GM19193 (cell line): ENCODE measurements at regions not wholly inside any gene's neighbourhood (a gene's known extent, or its start where the extent isn't known, plus 50 kb on each side); places are given as distances from the start of the nearest gene placed in this dataset.

ENCODE experiments used
- POLR2A ChIP-seq: IDR thresholded peaks from 4 replicates; pipeline ENCODE4 v1.6.1; 2011; ENCODE audit not compliant: insufficient read depth, insufficient read length; ENCODE audit errors: extremely low read depth

DNA sequence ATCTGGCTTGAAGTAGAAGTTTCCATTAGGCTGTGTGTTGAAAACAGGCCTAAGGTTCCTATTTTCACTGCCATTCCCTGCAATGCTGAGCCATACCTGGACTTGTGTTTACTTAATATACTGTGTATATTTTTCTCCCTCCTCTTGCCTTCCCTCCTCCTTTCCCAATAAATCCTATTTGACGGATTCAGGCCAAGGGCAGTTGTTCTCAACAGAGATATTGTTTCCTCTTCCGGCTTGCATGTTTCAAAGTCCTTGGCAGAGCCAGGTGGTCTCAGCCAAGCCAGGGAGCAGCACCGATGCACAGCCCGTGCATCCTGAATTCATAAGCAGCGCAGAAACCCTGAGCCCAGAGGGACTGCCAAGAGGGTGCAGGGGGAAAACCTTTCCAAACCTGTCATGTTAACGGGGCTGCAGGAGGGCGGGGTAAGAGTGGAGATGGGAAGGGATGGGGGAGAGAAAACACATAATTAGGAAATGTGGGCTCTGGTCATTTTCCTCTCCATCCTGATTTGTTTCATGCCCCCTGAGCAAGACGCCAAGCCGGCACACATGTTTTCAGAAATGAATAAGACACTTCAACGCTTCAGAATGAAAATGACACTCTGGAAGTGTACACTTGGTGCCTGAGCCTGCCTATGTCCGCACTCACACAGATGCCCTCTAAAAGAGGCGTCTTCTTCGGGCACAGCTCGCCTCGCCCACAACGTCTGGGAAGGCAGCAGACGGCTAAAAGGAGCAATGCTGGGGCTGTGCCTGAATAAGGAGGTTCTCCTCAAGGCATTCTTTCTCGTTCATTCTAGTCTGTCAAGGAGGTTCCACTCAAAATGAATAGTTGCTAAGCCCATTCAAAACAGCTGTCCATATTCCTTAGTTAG lies 149.3 kb upstream of the UBL3 start:
- TF ChIP-seq POLR2A, result no peak

DNA sequence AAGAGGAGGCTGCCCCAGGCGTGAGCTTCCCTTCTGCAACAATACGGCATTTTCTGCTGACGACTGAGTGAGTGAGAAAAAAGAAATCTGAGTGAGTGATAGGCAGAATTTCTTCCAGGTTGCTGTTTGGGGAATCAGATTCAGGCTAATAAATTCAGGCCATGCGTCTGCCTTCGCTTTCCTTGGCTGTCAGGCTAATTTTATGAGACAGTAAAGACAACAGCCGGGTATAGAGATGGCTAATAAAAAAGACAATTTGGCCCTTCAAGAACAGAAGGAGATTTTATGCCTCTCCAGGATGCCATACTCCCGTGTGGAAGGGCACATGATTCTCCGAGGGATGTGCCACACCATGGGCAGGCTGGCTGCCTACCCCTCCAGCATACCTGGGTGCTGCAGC lies 145.9 kb upstream of the UBL3 start:
- TF ChIP-seq POLR2A, result no peak

DNA sequence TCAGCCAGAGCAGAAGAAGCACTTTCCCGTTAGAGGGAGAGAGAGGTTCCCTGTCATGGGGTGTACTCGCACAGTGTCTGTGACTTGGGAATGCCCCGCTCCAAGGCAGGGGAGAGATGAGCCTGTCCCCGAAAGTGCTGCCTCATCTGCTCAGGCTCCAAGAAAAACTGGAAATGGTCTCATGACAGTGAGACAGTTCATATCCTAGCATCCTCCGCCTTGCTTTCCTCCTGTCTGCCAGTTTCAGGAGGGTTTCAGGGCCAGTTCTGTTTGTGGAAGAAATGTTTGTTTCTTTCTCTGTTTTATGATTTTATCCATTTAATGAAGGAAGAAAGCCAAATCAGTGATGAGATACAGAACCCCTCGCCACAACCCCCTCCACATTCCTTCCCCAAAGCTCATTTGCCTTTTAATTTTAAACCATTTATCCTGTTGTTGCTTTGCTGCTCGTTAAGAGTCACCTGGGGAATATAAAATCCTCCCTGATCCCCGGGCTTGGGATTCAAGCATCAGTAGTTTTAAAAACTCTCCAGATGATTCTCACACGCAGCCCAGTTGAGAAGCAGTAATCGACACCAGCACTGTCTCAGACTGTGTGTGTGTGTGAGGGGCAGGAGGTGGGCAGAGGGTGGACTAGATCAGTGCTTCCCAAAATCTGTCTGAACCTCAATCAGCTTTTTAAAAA lies 144.6 kb upstream of the UBL3 start:
- no peak for TF ChIP-seq POLR2A

DNA sequence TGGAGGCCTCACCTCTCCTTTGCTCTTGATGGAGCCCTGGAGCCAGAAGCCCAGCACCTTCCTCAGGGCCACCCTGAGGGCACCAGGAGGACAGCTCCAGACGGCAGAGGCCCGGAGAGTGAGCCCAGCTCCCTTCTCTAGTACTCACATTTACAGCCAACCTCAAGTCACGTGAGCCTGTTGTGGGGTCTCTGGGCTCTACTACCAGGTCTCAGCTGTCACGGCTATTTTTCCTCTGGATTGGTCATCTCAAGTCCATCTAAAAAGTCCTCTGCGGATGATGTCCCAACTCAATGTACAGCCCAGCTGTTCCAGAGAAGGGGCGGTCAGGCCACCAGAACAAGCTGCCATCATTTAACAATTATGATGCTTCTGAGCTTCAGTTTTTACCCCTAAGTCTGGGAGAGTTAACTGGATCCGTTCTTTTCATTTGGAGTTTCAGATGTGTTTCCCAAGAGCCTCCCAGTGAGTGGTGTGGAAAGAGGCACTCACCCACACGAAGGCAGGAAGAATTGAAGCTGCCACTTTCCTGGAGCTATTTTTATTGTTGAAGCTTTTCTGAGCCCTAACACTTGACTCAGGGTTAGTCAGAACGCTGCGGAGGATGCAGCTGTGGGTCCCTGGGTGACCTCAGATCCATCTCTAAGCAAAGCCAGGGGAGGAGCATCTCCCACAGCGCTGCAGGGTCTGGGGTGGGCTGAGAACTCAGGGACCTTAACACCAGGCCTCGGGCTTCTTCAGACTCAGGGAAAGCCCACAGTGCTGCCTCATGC lies 143.5 kb upstream of the UBL3 start:
- no peak for TF ChIP-seq POLR2A

DNA sequence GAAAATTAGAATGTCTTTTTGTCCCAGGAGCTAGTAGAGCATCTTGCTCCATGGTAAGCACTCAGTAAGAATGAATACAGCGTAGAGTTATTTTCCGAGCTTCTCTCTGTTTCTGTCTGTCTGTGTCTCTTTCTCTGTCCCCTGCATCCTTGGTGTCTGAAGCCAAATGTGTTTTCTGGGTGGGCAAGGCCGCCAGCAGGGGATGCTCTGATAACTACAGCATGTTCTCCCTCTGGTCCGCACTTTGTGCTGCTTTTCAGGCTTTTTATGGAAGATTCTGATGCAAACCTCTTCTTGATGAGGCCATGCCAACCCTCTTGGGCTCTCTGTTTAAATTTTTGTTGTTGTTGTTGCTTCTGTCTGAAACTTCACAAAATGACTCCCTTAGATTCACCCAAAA lies 142.8 kb upstream of the UBL3 start:
- no peak for TF ChIP-seq POLR2A

DNA sequence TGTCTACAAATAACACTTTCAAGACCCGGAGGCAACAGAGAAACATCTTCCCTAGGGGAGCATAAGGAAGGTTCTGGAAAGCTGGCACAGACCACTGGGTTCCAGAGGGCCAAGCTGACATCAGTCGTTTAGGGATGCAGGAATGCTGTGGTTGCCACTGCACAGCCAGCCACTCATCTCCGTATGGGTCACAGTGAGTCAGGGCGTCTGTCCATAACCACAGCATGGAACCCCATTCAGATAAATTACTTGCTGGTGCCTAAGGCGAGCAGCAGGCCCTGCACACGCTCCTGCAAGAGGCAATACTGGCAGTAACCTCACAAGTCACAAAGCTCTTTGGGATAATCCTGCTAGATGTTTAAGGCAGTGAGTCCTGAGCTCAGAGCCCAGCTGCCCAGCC lies 140.9 kb upstream of the UBL3 start:
- no peak for TF ChIP-seq POLR2A

DNA sequence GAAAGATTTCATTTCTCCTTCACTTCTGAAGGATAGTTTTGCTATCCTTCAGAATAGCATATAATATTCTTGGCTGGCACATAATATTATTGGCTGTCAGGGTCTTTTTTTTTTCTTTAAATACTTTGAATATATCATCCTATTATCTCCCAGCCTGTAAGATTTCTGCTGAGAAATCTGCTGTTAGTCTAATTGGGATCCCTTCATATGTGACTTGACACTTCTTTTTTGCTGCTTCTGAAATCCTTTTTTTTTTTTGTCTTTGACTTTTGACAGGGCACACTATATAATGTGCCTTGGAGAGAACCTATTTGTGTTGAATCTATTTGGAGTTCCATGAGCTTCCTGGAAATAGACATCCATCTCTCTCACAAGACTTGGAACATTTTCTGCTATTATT lies 136.9 kb upstream of the UBL3 start:
- TF ChIP-seq POLR2A, result no peak

DNA sequence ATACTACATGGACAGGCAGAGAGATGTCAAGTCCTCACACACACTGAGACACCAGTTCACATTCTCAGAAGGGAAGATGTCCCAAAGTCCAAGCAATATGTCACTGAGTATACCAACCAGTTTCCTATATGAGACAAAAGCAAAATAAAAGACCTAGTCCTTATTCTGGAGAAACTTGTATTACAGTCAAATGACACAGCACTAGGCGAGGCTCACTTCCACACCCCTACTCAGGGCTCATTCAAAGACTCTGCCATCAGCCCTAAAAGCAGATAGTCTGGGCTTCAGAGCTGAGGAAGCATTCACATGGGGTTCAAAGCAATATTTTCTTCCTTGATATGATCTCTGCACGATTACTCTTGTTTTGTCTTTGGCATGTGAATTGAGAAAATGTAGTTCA lies 129.9 kb upstream of the UBL3 start:
- no peak for TF ChIP-seq POLR2A

DNA sequence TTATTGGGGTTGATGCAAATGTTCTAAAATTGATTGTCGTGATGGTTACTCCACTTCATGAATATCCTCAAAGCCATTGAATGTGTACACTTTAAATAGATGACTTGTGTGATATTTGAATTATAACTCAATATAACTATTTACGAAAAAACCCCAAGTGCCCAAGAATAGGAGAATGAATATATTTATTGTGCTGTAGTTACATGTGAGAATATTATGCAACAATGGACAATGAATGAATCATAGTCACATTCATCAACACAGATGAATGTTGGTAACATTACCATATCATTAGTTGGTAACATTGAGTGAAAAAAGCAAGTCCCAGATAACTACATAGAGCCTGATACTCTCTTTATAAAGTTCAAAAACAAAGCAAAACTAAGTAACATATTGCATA lies 127.8 kb upstream of the UBL3 start:
- no peak for TF ChIP-seq POLR2A

DNA sequence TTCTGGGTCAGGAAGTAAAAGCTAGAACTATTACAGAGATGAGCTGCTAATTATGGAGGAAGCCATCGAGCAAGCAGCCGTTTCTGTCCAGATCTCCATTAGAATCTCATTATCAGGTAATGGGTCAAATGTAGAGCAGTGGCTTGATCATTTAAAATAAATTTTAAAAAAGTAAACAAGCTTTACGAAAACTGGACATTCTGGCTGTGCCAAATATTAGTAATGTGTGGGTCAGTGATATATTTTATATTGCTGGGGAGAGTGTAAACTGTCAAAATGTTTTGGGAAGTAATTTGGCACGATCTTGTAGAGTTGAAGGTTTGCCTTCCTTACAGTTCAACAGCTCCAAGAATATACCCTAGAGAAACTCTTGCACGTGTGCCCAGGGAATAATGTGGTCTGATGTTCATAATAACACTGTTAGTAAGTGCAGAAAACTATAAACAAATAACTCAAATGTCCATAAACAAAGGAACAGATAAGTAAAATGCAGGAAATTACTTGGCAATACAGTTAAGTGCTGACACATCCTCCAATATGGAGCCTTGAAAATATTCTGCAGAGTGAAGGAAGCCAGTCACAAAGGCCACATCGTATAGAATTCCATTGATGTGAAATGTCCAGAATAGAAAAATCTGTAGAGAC lies 127.2 kb upstream of the UBL3 start:
- TF ChIP-seq POLR2A, result no peak

DNA sequence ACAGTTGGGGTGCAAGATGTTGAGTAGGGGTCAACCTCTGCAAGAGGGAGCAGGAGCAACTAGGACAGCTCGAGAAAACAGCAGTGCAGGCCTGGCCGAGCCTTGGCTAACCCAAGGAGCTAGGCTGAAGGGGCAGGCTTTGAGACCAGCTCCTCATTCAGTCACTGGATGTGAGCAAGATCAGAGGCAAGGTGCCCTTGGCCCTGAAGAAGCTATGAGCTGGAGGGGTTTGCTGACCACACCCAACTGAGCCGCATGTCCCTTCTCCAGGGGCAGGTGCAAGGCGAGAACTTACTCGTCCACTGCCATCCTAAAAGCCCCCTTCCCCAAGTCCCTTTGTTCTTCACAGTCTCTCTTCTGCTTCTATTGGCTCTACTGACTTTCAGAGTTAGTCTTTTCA lies 126.1 kb upstream of the UBL3 start:
- no peak for TF ChIP-seq POLR2A

DNA sequence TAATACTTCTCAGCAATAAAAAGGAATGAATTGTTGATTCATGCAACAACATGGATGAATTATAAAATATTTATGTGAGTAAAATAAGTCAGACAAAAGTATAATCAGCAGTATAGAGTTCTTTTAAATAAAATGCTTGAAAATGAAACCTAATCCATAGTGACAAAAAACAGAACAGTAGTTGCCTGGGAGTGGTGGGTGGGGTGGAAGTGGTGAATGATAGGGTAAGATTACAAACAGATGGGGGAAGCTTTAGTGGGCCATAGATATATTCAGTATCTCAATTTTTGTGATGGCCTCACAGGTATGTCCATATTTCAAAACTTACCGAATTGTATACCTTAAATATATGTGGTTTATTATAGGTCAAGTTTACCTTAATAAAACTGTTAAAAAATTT lies 124.9 kb upstream of the UBL3 start:
- TF ChIP-seq POLR2A, result no peak

DNA sequence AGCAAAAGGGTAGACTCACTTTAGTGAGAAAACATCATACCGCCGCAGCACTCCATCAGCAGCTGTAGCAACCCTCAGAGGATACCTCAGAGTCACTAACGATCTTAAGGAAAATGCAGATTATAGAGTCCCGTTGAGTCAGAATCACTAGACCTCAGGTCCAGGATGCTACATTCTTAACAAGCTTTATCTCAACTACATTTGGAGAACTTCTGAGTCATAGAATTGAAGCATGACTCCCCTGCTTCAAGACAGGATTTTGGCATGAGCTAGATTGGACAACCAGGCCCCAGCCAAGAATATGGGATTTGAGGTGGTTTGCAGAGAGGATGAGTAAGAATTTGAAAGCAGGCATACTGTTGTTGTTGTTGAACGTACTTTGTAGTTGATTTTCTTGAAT lies 118.9 kb upstream of the UBL3 start:
- TF ChIP-seq POLR2A, result no peak

DNA sequence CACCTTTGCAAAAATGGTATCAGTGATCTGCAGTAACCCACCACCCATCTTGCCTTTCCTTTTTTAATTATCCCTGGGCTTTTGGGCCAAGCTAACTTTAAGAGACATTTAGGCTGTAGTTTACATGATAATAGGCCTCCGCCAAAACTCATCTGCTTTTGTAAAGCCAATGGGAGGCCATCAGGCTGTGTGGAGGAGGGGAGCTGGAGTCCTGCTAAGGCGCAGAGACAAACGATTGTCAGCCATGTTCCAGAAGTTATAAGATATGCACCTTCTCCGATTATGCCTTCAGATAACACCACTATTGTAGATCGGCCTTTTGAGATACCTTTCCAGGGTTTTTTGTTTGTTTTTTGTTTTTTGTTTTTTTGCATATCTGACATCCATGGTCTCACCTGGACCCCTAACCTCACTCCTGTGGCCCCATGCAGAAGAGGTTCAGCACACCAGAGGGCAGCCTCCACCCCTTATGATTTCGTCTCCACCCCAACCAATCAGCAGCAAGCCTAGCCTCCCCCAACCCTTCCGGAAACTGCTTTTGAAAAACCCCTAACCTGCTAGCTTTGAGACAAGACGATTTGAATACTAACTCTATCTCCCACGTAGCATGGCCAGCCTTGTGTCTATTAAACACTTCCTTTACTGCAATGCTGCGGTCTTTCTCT lies 113.9 kb upstream of the UBL3 start:
- no peak for TF ChIP-seq POLR2A
